ENCODE measurements at regions not wholly inside any gene's neighbourhood (a gene's known extent, or its start where the extent isn't known, plus 50 kb on each side); places are given as distances from the start of the nearest gene placed in this dataset.

DNA sequence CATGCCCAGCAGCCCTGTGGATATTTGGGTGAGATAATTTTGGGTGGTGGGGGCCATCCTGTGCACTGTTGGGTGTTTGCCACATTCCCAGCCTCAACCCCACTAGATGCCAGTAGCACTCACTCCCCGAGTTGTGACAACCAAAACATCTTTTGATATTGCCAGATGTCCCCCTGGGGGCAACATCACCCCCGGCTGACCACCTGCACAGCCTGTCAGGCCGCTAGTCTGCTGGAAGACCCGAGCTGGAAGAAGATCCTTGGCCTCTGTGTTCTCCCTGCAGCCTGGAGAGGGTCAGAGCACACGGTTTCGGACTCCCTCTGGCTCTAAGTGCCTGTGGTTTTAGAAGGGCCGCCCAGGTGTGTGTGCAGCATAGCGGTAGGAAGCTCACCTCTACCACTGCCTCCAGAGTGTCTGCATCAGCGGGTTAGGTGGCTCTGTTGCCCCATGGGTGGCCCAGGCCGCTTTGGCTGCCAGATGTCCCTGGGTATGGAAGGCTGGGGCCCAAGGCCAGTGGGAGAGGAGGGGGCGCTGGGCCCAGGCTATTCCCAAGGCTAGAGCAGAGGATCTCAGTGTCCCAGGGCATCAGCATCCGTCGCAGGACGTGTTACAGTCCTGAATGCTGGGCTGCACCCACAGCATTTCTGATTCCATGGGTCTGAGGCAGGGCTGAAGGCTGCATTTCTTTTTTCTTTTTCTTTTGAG lies 195.8 kb upstream of the GSE1 start:
- Histone ChIP-seq H3K9me3 (ENCODE audit: insufficient read depth, low read length) (no peaks in the 10 kb centered on the region), H3K36me3 (replicated peaks; ENCODE audit: low read depth, low read length) (no peaks in the 10 kb centered on the region), H3K4me1 (ENCODE audit: low read length) (no peaks in the 10 kb centered on the region), H3K4me3 (ENCODE audit: low read length) (no peak overlapping the region), H3K9ac (ENCODE audit: low read length) (no peak overlapping the region), H2AFZ (ENCODE audit: low read depth, low read length) (no peak overlapping the region), H3K27ac (ENCODE audit: low read length) (no peak overlapping the region), H4K20me1 (ENCODE audit: insufficient read depth, low read length) (no peaks in the 10 kb centered on the region), H3K27me3 (ENCODE audit: low read depth, low read length) (no peaks in the 10 kb centered on the region), H3K79me2 (ENCODE audit: low read length) (no peaks in the 10 kb centered on the region), H3K4me2 (ENCODE audit: low read length) (no peak overlapping the region)
- TF ChIP-seq EZH2phosphoT487 (IDR thresholded peaks at IDR 0.05; ENCODE audit: low read depth) (no peak), CTCF (IDR thresholded peaks at IDR 0.05; ENCODE audit: low read depth, low read length) (no peak)

DNA sequence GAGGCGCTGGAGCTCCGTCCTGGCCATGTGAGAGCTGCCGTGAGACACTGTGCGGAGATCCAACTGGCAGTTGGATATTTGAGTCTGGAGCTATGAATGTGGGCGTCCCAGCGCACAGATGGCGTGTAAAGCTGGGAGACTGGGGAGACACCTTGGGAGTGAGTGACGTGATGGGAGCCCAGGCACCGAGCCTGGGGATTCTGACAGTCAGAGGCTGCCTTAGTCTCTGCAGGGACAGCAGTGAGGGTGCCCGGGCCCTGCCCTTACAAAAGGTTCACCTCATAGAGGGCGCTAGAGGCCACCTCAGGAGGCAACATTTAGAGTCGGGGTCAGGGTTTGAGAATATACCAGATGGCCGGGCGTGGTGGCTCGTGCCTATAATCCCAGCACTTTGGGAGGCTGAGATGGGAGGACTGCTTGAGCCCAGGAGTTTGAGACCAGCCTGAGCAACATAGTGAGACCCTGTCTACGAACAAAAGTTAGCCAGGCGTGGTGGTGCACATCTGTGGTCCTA lies 194.1 kb upstream of the GSE1 start:
- H3K4me1 ChIP-seq (ENCODE audit: low read length): no peaks in the 10 kb centered on the region
- no peak overlapping the region for H2AFZ ChIP-seq (ENCODE audit: low read depth, low read length)
- H3K4me3 ChIP-seq (ENCODE audit: low read length): no peak overlapping the region
- no peaks in the 10 kb centered on the region for H3K36me3 ChIP-seq (replicated peaks; ENCODE audit: low read depth, low read length)
- TF ChIP-seq CTCF (IDR thresholded peaks at IDR 0.05; ENCODE audit: low read depth, low read length) (peak; percentile 18; the same call in 1 of the 2 replicates), EZH2phosphoT487 (IDR thresholded peaks at IDR 0.05; ENCODE audit: low read depth) (no peak)
- H3K27ac ChIP-seq (ENCODE audit: low read length): no peak overlapping the region
- H3K4me2 ChIP-seq (ENCODE audit: low read length): no peak overlapping the region
- H3K9ac ChIP-seq (ENCODE audit: low read length): no peak overlapping the region
- H3K79me2 ChIP-seq (ENCODE audit: low read length): no peaks in the 10 kb centered on the region
- no peaks in the 10 kb centered on the region for H4K20me1 ChIP-seq (ENCODE audit: insufficient read depth, low read length)
- H3K9me3 ChIP-seq (ENCODE audit: insufficient read depth, low read length): no peaks in the 10 kb centered on the region
- H3K27me3 ChIP-seq (ENCODE audit: low read depth, low read length): peaks cover 7% of the 10 kb centered on the region; the same call in 1 of the 2 replicates

DNA sequence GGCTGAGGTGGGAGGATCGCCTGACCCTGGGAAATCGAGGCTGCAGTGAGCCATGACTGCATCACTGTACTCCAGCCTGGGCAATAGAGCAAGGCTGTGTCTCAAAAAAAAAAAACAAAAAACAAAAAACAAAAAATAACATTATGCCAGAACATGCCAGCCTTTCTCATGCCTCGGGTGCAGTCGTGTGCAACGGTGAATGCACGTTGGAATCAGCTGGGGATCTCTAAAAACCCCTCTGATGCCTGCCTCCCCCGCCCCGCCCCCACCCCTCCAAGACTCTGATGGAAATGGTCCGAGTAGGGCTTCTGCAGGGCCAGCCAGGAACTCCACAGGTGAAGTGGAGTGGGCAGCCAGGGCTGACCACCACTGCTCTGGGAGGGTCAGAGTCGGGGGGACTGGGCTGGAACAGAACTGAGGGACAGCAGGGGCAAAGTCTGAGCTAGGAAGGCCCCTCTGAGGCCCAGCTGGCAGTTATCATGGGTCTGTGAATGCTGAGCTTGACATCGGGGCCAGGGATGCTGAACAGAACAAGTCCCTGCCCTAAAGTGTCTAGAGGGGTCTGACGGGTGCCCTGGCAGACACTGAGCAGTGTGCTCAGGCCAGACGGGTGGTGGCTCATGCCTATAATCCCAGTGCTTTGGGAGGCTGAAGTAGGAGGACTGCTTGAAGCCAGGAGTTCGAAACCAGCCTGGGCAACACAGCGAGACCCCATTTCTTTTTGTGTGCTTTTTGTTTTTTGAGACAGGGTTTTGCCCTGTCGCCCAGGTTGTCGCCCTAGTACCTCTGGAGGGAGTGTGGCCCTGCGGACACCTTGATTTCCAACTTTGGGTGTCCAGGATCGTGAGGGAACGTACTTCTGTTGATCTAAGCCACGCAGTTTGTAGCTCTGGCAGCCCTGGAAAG lies 193.4 kb upstream of the GSE1 start:
- H2AFZ ChIP-seq (ENCODE audit: low read depth, low read length): no peak overlapping the region
- no peaks in the 10 kb centered on the region for H3K9me3 ChIP-seq (ENCODE audit: insufficient read depth, low read length)
- no peak overlapping the region for H3K9ac ChIP-seq (ENCODE audit: low read length)
- H3K36me3 ChIP-seq (replicated peaks; ENCODE audit: low read depth, low read length): no peaks in the 10 kb centered on the region
- H3K4me3 ChIP-seq (ENCODE audit: low read length): no peak overlapping the region
- TF ChIP-seq CTCF (IDR thresholded peaks at IDR 0.05; ENCODE audit: low read depth, low read length): no peak
- no peaks in the 10 kb centered on the region for H3K79me2 ChIP-seq (ENCODE audit: low read length)
- no peaks in the 10 kb centered on the region for H3K4me1 ChIP-seq (ENCODE audit: low read length)
- H3K27ac ChIP-seq (ENCODE audit: low read length): no peak overlapping the region
- H3K4me2 ChIP-seq (ENCODE audit: low read length): no peak overlapping the region
- peaks cover 7% of the 10 kb centered on the region; the same call in 1 of the 2 replicates for H3K27me3 ChIP-seq (ENCODE audit: low read depth, low read length)
- no peaks in the 10 kb centered on the region for H4K20me1 ChIP-seq (ENCODE audit: insufficient read depth, low read length)
